ENCODE measurements at regions not wholly inside any gene's neighbourhood (a gene's known extent, or its start where the extent isn't known, plus 50 kb on each side); places are given as distances from the start of the nearest gene placed in this dataset.

DNA sequence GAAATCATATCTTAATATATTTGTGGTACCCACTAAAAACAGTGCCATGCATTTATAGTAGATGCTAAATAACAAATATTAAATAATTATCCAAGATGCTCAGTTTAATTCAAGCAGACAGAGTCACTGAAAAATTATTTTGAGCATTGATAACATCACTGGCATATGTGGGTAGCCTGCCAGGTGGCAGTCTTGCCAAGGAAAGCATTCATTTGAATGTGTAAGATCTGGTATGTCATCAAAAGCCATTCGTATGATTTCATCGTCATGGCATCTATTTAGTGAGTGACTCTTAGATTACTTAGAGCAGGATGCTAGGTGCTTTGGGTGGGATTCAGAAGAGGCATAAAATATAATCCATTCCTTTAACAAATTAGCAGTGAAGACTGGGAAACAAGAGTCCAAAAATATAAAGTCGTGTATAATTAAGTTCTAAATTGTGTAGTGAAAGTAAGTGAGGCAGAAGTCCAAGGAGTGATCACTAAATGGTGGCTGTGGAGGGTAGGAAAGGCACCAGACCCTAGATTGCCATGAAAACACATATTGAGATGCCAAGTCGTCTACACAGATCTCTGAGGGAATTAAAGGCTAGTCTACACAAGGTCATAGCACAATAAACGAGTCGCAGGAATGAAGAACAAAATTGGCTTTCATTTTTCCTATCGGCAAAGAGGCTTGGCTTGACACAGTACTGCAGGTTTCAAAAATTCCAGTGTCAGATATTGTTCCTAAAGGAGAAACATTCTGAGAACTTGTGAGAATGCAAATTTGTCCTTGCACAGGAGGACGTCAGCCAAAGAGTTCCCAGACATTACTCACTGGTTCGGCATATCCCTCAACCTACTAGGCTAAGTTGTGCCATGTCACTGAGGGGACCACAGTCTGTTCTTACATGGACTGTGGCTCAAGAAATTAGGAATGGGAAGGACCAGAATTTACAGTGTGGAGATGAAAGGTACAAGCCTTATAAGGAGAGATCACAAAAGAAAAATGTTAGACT is 130.8 kb downstream of the LYPLAL1 start:
- no peak for DNase-seq

DNA sequence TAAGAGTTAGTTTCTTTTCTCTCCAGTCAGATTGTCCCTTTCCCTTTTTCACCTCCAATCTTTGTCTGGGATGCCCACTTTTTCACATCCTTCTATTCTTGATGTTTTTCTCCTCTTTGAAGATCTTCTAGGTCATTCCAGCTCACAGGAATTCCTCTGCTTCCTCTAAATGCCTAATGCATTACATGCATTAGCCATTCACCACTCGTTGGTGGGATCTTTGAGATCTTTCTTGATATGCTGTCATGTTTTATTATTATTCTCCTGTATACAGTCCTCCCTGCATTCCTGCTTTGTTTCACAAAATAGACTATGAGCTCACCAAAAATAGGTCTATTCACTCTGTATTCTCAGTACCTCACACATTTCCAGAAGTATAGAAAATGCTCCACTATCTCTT is 129.0 kb downstream of the LYPLAL1 start:
- no peak for DNase-seq

DNA sequence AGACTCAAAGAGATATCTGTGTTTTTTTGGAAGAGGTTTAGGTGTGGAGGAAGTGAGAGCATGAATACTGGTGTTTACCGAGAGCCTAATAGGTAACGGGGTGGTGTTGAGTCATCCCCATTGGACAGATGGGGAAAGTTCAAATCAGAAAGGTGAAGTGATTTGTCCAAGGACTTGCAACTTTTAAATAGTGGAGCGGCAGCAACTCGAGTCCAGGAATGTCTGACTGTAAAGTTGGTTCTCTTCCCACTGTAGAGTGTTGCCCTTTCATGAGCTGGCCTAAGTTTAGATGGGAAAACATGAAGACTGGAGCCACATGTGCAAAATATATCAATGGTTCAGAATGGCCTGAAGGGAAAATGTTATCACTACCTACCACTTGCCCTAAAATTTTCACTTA is 125.7 kb downstream of the LYPLAL1 start:
- DNase-seq, result no peak

DNA sequence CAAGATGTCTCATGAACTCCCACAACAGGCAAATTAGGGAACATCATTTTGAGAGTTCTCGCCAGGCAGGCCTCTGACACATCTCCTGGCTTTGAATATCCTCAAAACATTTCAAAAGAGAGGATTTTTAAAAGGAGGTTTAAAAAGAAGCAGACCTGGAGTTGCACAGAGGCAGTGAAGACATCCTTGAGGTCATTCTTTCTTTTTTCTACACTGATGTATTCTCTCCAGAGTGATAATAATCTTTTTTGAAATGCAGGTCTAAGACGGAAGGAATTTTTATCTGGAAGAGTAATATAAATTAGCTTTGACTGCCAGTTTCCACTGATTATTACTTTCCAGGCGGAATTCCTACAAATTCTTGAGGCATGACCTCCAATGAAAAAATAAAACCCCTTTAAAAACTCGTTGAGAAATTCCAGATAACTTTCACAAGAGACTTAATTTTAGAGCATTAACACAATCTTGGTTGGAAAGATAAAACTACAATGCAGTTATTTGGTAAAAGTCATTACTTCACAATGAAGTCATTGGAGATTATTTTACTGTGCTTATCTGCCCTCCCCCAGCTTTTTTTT is 125.0 kb downstream of the LYPLAL1 start:
- no peak for DNase-seq

DNA sequence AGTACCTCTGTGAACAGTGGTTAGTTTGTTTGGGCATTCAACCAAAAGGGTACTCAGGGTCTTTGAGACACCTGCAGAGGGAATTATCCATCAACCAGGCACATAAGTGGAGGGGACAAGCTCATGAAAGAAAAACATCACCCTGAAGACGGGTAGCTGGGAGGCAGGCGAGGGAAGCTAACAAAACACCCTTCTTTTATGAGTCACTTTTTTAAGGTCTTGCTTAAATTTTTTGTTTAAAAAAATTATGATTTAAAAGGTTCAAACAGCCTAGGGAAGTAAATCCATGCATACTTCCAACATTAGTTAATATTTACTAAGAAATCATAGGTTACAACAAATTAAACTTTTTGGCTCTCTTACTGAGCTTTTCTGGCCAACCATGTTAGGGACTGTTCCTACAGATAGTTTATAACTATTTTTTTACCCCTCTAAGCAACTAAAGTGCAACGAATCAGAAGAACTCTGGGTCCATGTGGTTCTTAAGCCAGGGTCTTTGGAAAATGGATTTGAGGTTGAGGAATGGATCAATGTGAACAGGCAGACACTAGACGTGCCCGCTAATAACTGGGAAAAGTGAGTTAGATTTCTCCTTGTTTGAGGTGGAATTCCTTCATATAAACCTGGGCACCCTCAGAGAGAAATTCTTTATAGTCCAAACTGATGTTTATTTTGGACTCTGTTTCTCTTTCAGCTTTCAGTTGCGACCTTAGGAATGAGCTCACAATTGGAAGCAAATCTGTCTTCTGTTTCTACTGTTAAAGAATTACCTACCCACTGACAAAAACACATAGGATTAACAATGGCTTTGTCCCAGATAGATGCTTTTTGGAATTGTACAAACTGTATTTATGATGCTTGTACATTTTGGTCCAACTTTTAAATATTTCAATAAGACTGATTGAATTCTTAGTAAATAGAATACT is 123.0 kb downstream of the LYPLAL1 start:
- no peak for DNase-seq

DNA sequence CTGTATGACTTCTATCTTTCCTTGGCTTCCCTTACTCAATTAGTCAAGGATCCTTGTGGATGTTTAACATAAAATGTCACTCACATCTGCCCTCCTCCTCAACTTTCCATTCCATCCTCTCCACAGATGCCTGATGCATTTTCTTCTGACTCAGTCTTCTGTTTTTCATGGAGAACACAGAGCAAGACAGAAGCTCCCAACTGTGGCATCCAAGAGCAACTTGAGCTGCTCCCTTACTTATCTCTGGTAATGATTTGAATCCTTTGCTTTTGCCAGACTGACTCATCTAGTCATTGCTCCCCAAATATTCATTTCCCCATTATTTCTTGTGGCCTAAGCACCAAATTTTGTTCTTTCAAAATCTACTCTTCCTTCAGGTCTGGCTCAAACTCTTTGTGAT is 120.6 kb downstream of the LYPLAL1 start:
- no peak for DNase-seq

DNA sequence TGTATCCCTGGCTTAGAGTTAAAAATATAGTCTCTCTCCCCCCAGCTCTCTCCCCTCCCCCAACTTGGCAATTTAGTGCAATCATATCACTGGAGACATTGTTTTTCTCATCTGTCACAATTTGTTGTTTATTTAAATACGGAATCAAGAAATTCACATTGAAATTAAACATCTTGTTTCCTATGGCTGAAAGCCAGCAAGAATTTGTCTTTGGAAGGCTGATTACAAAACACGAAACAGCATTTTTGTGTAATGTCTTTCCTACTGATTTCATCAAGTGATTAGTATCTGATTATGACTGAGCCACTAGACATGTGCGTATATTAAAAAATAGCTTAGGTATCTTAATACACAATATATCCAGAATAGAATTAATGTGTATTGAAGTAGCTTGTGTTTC is 119.7 kb downstream of the LYPLAL1 start:
- no peak for DNase-seq

DNA sequence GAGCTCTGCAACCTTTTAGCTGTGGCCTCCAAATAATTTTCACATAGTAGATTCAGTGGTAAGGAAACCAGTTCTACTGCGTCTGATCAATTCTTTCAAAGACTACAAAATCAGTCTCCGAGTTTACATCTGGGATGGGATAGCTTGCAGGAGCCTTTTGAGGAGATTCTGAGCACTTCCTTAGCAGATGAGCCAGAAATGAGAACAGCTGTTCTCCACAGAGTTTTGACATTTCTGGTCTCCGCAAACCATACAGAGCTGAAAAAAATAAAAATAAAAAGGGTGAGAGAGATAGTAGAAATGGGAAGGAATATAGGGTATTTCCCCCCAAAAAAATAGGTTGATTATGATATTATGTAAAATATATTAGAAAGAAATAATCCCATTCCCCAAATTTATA is 119.3 kb downstream of the LYPLAL1 start:
- no peak for DNase-seq

DNA sequence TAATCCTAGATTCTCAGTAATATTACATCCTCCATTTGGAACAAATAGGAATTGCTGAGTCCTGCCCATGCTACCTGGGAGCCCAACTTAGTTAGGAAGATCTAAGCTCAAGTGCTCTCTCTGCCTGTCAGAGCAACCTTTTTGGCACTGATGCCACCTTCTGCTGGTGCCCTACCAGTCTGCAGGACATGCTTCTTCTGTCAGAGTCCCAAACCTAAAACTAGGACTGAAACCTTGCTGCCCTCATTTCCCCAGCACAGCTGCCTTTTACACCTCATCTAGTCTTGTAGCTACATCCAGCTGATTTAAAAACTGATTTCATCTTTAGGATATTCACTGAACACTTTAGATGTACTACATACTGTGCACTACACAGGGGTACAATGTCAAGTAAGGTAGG is 118.7 kb downstream of the LYPLAL1 start:
- no peak for DNase-seq

DNA sequence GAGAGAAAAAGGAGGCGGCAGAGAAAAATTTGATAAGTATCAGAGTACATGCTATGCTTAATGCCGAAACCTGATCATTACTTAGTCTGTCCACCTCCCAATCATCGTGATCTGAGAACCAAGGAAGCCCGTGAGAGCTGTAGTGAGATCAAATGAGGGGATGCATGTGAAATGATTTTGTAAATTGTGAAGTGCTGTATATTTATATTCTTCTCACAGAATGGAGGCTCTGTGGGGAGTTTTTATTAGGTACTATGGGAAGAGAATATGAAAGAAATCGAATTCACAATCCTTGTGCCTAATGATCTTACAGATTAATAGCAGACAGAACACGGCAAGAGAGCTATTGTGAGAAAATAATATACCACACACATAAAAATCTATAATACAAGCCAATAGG is 115.5 kb downstream of the LYPLAL1 start:
- no peak for DNase-seq

DNA sequence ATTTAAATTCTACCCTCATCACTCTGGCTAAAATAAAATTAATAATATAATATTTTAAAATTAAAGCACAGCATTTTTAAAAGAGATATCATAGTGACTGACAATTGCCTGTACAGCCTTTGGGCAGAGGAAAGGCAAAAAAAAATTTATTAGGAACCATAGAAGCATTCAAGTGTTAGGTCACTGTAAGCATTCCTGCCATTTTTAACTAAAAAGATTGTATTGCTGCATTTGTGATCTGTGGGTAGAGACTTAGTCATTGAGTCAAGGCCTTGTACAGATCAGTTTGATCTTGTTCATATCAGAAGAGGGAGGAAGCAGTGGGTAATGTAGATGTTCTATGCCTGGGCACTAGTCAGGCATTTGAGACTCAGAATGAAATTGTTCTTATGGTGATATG is 109.9 kb downstream of the LYPLAL1 start:
- DNase-seq, result no peak

DNA sequence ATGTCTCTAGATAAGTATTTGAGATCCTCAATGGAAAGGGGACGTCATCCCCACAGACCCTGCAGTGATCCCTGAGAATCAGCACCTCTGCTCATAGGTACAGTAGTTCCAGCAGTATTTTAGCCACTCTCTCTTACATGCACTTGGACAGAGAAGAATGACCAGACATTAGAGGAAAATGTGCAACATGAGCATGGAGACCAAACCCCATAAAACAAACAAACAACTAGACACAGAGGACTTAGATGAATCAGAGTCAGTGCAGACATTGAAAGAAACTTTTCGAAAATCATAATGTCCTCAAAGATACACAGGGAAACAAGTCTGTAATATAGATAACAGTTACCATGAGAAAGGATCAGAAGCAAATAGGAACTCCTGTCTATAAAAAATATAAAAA is 108.2 kb downstream of the LYPLAL1 start:
- DNase-seq, result no peak

DNA sequence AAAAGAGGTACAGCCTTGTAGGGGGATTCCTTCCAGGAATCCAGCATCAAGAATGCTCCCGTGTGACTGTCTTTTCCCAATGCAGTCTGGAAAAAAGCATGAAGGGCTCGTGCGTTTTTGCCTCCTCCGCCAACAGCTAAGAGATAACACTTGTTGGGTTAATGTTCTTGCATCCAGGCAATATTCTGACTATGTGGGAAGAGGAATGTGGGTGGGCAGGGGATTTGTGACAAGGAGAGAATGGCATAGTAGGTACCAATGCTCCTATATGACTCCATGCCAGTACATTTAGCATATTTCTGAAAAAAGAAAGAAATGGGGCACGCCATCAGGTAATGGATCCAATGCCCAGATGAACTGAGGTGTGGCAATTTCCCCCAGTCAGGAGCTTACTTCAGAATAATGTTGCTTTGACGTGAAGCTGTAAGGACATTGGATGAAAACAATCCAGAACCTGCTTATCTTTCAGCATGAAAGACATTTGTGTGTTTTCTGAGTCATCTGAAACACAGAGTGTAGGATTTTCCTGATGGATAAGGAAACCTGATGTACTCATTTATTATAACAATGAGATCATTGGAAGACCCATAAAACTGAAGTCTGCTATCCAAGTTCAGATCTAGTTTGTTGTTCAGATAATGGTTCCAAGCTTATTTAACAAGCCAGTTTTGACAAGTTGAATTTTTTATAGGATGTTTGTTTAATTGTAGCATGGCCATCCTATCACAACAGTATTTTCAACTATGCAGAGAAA is 105.5 kb downstream of the LYPLAL1 start:
- no peak for DNase-seq

DNA sequence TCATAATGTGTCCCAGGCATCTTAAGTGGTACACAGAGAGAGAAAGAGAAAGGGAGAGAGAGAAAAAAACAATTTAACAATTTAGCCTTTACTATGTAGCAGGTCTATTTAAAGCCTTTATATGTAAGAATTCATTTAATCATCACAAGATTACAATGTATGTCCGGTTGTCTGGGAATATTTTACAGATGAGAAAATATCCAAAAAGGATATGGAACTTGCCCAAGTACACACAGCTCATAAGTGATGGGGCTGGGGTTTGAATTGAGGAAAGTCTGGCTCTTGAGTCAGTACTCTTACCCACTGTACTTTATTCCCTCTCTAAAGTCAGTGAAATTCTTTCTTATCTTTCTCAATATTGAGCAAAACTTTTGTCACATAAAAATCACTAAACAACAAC is 104.6 kb downstream of the LYPLAL1 start:
- DNase-seq, result no peak

DNA sequence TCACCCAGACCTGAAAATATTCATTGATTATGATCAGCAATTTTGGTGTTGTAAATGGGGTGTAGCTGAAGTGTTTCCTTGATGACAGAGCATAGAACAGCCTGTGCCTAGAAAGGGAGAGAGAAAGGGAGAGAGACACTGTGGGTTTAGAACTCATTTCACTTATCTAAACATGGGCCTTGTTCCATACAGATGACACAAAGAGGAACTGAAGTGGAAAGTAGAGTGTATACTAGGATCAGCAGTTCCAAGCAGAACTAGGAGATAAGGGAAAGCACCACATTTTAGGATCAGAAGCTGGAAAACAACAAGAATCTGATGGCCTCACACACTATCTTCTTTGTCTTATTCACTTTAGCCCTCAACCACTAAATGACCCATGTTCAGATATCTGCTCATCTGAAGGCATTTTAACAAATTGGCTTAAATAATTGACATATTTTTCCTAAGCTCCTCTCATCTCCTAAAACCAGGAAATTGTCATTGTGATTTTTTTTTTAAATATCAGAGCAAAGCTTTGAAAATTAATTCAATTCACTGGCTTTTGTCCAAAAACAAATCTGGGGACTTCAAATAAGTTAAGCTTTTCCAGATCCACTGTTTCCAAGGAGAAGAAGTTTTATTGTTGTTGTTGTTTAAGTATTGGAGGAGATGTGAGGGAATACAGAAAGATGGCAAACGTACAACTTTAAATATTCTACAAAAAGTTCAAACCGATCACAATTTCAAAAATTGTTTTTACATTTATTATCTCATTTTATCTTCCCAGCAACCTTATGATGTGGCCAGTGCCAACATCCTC is 103.8 kb downstream of the LYPLAL1 start:
- no peak for DNase-seq

DNA sequence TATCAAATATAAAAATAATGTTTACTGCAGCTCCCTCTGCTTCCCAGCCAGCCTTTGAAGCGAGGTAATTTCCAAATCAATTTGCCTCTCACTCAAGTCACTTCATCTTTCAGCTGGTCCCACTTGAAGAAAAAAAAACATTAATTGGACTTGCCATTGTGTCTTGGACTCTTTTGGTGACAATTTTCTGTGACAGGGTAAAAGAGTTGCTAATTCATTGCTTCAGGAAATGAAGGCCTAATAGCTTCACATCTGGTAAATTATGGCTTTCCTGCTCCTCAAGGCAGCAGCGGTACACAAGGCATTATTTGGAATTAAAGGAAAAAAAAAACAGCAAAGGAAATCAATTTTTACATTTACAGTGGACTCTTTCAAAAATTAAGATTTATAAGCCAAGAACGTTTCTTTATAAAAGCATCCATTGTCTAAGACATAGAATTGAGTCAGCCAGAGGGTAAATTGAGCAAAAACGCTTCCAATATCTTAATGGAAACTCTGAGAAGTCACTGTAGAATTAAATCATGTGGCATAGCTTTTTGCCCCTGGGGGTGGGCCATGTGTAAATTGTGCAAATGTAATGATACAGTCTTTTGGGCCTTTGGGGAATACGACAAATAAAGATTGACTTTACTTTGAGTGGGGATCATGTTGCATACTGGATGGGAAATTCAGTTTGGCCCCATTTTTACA is 102.5 kb downstream of the LYPLAL1 start:
- DNase-seq, result no peak

DNA sequence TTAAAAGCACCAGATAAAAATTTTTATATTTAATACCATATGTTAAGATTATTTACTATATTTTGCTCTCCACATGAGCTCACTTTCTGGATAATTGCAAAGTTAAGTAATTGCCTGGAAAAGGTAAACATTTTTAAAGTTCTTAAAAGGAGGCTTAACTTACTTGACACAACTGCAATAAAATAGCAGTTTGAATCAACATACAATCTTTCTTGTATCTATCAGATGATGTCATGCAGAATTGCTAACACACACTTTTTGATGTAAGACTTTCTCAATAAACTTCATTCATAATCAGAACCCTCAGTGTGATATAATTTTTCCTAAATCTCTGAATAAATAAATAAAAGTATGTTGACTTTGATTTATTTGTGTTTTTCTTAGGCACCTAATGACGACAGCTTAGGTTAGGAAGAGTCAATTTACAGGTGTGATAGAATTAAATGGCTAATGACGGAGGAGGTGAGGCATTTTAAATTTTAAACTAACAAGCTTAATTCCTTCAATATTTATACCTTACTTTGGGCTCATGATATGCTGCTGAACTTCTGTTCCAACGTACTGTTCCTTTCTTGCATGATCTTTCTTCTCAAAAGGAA is 99.5 kb downstream of the LYPLAL1 start:
- DNase-seq, result no peak

DNA sequence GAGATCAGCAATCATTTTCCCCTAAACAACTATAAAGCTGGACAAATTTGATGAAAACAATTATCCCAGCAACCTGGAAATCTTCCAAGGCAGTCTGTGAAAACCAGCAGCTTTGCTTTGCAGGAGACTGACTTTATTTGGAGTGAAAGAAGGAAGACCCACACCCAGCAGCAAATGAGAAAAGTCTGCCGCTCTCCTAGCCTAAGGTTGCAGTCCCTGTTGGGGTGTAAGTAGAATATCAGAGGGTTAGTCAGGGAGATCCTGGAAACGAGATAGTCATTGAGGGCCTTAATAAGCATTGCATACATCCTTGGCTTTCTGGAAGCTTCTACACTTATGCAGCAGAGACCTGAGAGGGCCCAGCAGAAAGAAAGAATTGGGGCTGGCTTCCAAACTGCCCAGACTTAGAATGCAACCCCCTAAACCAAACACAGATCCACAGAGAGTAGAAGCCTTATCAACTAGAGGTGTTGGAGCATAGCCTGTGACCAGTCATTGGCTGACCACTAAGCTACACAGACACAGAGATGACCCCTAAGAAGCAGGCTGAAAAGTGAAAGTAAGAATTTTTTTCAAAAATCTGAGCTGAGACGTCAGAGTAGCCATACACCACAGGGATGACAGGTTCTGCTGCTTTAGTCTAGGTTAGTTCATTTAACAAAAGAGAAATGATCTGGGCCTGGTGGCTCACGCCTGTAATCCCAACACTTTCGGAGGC is 98.3 kb downstream of the LYPLAL1 start:
- DNase-seq, result no peak

DNA sequence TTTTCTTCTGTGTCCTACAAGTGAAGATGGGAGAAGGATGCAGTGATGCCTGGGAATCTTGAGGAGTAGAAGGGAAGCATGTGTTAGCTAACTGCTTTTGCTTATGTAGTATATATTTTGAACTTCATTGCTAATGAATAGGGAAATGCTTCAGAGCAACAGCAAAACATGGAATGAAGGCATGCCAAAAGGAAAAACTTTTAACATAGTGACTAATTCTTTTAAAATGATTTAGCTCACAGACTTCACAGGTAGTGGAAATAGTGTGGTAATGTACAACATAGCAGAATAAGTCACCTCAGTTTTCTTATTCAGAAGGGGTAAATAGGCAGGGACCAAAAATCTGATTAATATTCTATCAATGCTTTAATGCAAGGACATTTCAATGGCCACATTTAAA is 95.5 kb downstream of the LYPLAL1 start:
- DNase-seq, result no peak

DNA sequence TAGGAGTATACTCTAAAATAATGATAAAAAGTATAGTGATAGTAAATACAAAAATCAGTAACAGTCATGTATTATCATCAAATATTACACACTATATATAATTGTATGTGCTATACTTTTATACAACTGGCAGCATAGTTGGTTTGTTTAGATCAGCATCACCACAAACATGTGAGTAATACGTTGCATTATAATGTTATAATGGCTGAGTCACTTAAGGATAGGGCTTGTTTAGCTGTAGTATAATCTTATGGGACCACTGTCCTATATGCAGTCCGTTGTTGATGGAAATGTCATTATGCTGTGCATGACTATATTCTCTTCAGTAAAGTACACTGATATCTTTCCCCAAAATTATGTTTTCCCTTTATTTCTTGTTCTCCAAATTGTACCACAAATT is 92.8 kb downstream of the LYPLAL1 start:
- no peak for DNase-seq
